Mammary epithelial cell (primary cell): ENCODE measurements at regions not wholly inside any gene's neighbourhood (a gene's known extent, or its start where the extent isn't known, plus 50 kb on each side); places are given as distances from the start of the nearest gene placed in this dataset.

ENCODE experiments used
- CTCF ChIP-seq, 2 donors: IDR thresholded peaks in 1 of 2; conservative IDR thresholded peaks in 1 of 2; 2 replicates each; pipeline ENCODE4 v1.5.1; 2011 to 2012; ENCODE audit warnings: inconsistent platforms in 2 of 2, low read length in 2 of 2, mild to moderate bottlenecking in 2 of 2, control low read depth in 1 of 2, low read depth in 1 of 2; ENCODE audit not compliant: insufficient read depth in 1 of 2; ENCODE audit errors: extremely low read depth in 1 of 2
- EZH2 ChIP-seq: IDR thresholded peaks from 2 replicates; pipeline ENCODE4 v1.6.1; 2012; ENCODE audit warnings: low read length, inconsistent platforms, borderline replicate concordance

- no peak for TF ChIP-seq EZH2
- TF ChIP-seq CTCF (conservative IDR thresholded peaks at IDR 0.05 in 1 of 2, IDR thresholded peaks at IDR 0.05 in 1 of 2; ENCODE audit: extremely low read depth in 1 of 2, insufficient read depth in 1 of 2, low read depth in 1 of 2, low read length in 2 of 2), result no peak
These were observed 54.6 kb upstream of the ODC1 start for GRCh38 chr2:10502803-10503107.
